Stimulated activated naive B cell treated with anti-CD40 and anti-IgM and Interleukin-4, amounts not matched to agents 10 μg/mL and 1 μg/mL and 100 μg/mL, for 72 hours (primary cell): ENCODE measurements at regions not wholly inside any gene's neighbourhood (a gene's known extent, or its start where the extent isn't known, plus 50 kb on each side); places are given as distances from the start of the nearest gene placed in this dataset.
A peak's percentile ranks its signal among the peaks of the same experiment; 100 is the strongest.

Experiments used
- ATAC-seq, 2 donors: fragments of 150-1000 bp; cut with Tn5 transposase; replicated peaks; 2 replicates each; pipeline ENCODE4 v1.10.0; 2021; ENCODE audit warnings: moderate library complexity in 1 of 2
- DNase-seq: peaks from one replicate; pipeline ENCODE4 v3.0.0; 2021
- H3K27ac Mint-ChIP-seq: one replicate; pipeline ENCODE4 v1.8.0; 2022; ENCODE audit warnings: mild to moderate bottlenecking, mixed read lengths
- H3K27me3 Mint-ChIP-seq, 2 donors: one replicate each; pipeline ENCODE4 v1.8.0; 2022; ENCODE audit warnings: mixed read lengths in 2 of 2
- H3K36me3 Mint-ChIP-seq, 2 donors: one replicate each; pipeline ENCODE4 v1.8.0; 2022; ENCODE audit warnings: mixed read lengths in 2 of 2, mild to moderate bottlenecking in 1 of 2
- H3K4me1 Mint-ChIP-seq, 2 donors: one replicate each; pipeline ENCODE4 v1.8.0; 2022; ENCODE audit warnings: mixed read lengths in 2 of 2, mild to moderate bottlenecking in 1 of 2
- H3K4me3 Mint-ChIP-seq, 2 donors: one replicate each; pipeline ENCODE4 v1.8.0; 2022; ENCODE audit warnings: mild to moderate bottlenecking in 2 of 2, mixed read lengths in 2 of 2, moderate library complexity in 1 of 2
- H3K9me3 Mint-ChIP-seq, 2 donors: one replicate each; pipeline ENCODE4 v1.8.0; 2022; ENCODE audit warnings: mixed read lengths in 2 of 2, mild to moderate bottlenecking in 1 of 2

DNA sequence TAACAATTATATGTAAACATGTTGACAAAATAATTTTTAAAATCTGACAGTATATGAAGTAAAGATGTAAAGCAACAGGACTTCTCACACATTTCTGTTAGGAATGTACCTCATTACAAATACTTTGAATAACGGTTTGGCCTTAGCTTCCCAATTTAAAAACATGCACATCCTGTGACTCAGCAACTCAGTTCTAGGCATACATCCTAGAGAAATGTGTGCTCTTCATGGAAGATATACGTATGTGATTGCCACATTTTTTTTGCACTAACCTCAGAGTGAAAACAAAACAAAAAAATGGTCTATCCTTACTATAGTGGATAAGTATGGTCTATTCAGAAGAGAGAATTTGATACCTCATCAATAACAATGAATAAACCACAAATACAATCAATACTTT is 314.6 kb downstream of the LIG4 start:
- H3K27me3 Mint-ChIP-seq, result no peaks in the 10 kb centered on the region
- H3K27ac Mint-ChIP-seq, result no peak overlapping the region
- DNase-seq (no peak), ATAC-seq (no peak)
- H3K4me3 Mint-ChIP-seq, result no peak overlapping the region
- H3K9me3 Mint-ChIP-seq, result peaks cover 0 to 3% of the 10 kb centered on the region in 2 donors
- no peaks in the 10 kb centered on the region for H3K36me3 Mint-ChIP-seq
- no peaks in the 10 kb centered on the region for H3K4me1 Mint-ChIP-seq

DNA sequence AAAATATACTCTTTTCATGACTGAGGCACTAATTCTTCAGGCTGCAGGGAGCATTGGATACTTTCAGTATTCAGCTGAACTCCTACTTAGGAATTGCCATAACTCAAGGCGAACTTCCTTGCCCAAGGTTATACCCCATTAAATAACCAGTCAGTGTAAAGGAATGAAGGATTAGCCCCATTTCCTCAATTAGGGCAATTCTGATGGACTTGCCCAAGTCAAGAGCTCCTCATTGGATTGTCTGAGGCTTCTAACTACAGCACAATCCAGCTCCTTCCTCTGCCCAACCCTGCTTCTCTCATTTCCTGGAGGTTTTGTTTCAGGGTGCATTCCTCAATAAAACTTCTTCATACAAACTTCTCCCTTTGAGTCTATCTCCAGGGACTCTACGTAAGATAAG is 329.2 kb downstream of the LIG4 start:
- Mint-ChIP-seq H3K27ac (no peak overlapping the region), H3K4me1 (no peaks in the 10 kb centered on the region), H3K36me3 (no peaks in the 10 kb centered on the region), H3K9me3 (peaks cover 9 to 11% of the 10 kb centered on the region in 2 donors), H3K4me3 (no peak overlapping the region), H3K27me3 (no peaks in the 10 kb centered on the region)
- no peak for ATAC-seq
- no peak for DNase-seq

DNA sequence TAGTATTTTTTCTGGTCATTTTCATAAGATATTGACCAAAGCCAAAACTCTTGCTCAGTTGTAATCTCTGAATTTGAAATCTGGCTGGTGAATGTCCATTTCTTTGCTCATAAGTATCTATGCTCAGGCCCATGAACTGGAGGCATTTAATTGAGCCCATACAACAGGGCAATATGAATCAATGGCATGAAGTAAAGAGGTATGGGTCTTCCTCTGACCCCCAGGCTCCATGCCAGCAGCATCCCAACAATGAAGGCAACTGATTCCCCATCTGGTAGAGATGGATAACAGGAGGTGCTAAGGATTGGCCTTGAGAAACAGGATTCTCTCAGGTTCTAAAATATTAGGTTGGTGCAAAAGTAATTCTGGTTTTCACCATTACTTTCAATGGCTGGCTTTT is 330.8 kb downstream of the LIG4 start:
- Mint-ChIP-seq H3K4me3 (no peak overlapping the region), H3K9me3 (peaks cover 9 to 15% of the 10 kb centered on the region in 2 donors), H3K27ac (no peak overlapping the region), H3K36me3 (no peaks in the 10 kb centered on the region), H3K27me3 (no peaks in the 10 kb centered on the region), H3K4me1 (no peaks in the 10 kb centered on the region)
- DNase-seq (no peak), ATAC-seq (no peak)

DNA sequence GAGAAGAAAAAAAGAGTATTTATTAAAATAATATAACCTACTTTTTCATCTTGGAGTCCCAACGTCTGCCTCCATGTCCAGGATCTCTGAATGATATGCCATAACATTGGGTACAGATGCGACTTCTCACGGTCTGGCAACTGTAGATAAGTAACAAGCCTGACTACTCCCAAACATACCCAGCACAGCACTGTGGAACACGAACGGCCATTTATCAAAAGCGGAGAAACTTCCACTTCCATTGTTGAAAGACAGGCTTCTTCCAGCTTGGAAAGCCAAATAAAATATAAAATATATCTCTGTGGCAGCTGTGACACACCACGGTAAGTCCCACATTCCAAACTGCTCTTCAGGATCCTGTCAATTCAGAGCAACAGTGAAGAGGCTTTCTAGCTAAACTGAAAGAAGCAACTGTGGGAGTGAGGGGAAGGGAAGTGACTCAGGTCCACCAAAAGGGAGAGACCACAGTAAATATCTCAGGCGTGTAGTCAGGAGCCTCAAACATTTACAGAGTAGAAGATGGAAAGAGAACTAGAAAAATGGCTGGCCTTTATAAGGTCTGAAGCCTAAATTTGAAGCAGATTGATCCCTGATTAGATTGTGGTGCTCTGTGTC is 331.7 kb downstream of the LIG4 start:
- Mint-ChIP-seq H3K4me3 (no peak overlapping the region), H3K36me3 (no peaks in the 10 kb centered on the region), H3K9me3 (peaks cover 4 to 12% of the 10 kb centered on the region in 2 donors), H3K4me1 (no peaks in the 10 kb centered on the region), H3K27ac (no peak overlapping the region), H3K27me3 (no peaks in the 10 kb centered on the region)
- DNase-seq (no peak), ATAC-seq (no peak)

DNA sequence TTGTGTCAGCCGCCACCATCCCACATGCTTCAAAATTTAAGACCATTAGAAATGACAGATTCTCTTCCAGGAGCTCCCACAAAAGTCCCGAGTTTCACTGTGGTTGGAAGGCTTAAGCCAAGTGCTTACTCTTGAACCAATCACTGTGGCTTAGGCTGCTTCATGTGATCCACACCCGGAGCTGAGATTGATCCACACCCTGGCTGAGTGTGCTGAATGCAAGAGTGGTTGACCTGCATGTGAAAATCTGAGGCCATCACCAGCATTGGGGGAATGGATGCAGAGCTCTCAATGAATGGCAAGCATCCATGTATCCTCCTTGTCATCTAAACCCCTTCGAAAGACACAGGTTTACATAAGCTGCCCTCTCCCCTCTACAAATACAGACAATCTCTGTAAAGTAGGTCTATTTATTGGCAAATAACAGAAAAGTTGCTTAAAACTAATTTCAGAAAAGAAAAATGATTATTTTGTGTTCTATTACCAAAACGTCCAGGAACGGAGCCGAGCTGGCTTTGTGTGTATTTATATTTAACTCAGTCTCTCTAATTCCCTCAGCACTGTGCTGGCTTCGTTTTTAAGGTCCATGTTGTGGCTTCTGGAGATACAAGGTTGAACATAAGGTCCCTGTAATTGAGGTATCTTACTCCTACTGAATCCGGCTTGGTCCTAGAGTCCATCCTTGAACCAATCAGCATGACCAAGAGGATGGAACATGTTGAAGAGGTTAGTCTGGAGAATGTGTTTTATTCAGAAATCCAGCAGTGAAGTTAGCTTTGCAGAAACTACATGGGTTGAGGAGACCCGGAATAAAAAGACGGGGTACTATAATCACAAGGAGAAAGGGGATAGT is 332.4 kb downstream of the LIG4 start:
- DNase-seq, result no peak
- no peaks in the 10 kb centered on the region for H3K4me1 Mint-ChIP-seq
- H3K9me3 Mint-ChIP-seq, result peaks cover 0 to 8% of the 10 kb centered on the region in 2 donors
- no peak overlapping the region for H3K4me3 Mint-ChIP-seq
- H3K27me3 Mint-ChIP-seq, result no peaks in the 10 kb centered on the region
- no peak for ATAC-seq
- no peaks in the 10 kb centered on the region for H3K36me3 Mint-ChIP-seq
- H3K27ac Mint-ChIP-seq, result no peak overlapping the region

DNA sequence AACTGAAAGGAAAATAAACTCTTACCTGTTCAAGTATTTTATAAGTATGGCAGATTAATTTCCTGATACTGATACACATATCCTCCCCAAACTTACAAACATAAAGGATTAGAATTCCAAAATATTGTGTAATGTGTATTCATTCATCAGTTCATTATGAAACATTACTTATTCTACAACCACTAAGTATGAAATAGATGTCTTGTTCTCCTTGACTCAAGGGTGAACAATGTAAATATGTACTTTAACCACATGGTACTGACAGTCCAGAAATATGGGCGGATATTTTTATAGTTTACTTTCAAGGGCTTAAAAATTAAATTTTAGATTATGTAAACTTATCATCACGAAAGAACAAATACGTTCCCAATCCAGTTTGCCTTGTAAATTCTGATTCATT is 334.0 kb downstream of the LIG4 start:
- no peaks in the 10 kb centered on the region for H3K27me3 Mint-ChIP-seq
- peaks cover 0 to 8% of the 10 kb centered on the region in 2 donors for H3K9me3 Mint-ChIP-seq
- H3K4me1 Mint-ChIP-seq, result no peaks in the 10 kb centered on the region
- no peaks in the 10 kb centered on the region for H3K36me3 Mint-ChIP-seq
- no peak overlapping the region for H3K27ac Mint-ChIP-seq
- ATAC-seq (no peak), DNase-seq (no peak)
- no peak overlapping the region for H3K4me3 Mint-ChIP-seq

DNA sequence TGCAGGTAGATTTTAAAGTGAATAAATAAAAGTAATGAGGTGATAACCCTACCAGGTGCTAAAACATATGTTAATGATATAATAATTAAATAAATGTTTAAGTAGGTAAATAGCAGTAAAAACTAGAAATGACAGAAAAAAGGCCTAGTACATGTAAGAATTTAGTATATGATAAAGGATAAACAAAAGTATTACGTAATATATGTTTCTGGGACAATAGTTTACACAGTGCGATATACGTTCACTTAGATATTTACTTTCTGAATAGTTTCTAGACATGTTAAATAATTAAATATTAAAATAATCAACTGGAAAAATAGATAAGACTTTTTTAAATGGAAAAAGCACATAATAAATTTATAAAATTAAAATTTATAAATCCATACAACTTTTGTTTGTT is 340.9 kb downstream of the LIG4 start:
- H3K9me3 Mint-ChIP-seq, result no peaks in the 10 kb centered on the region
- no peaks in the 10 kb centered on the region for H3K36me3 Mint-ChIP-seq
- no peak for ATAC-seq
- no peak overlapping the region for H3K4me3 Mint-ChIP-seq
- no peaks in the 10 kb centered on the region for H3K4me1 Mint-ChIP-seq
- H3K27ac Mint-ChIP-seq, result no peak overlapping the region
- peaks cover 7 to 14% of the 10 kb centered on the region in 2 donors for H3K27me3 Mint-ChIP-seq
- no peak for DNase-seq

DNA sequence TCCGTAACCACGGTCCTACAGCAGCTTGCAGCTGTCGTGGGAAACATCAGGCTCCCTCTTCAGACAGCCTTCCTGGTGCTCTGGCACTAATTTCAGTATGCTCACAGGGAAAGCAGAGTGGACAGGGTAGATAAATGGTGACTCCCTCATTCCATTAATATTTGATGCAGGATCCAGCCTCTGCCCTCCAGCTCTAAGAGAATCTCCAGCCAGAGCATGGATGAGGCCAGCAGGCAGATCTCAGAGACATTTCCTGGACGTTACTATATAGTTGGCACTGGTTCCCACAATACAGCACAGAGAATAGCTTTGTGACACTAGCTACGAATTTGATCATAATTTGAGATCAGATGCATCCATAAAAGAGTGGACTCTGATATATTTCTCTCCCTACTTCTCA is 341.4 kb downstream of the LIG4 start:
- ATAC-seq, result no peak
- H3K27ac Mint-ChIP-seq, result no peak overlapping the region
- no peak overlapping the region for H3K4me3 Mint-ChIP-seq
- H3K4me1 Mint-ChIP-seq, result no peaks in the 10 kb centered on the region
- no peak for DNase-seq
- no peaks in the 10 kb centered on the region for H3K9me3 Mint-ChIP-seq
- H3K36me3 Mint-ChIP-seq, result no peaks in the 10 kb centered on the region
- H3K27me3 Mint-ChIP-seq, result peaks cover 7 to 14% of the 10 kb centered on the region in 2 donors

DNA sequence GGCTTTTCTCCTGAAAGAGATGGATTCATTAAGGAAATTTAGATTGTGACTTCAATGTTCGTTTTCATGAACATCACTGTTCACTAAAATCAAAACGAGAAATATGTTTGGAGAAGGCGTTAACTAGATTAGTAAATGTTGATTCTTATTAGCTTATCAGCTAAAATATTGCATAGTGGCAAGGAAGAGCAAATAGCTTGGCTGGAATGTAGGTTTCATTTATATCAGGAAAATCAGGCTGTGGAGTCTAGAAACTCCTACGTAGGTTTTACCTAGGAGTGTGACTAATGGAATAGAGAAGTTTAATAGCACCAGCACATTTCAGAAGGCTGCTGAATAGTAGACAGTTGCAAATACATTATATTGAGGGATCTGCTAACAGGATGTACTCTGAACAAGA is 344.9 kb downstream of the LIG4 start:
- DNase-seq (no peak), ATAC-seq (no peak)
- no peaks in the 10 kb centered on the region for H3K36me3 Mint-ChIP-seq
- H3K4me1 Mint-ChIP-seq, result peaks cover 10 to 18% of the 10 kb centered on the region in 2 donors
- no peak overlapping the region for H3K27ac Mint-ChIP-seq
- H3K4me3 Mint-ChIP-seq, result no peak overlapping the region
- peaks cover 28 to 44% of the 10 kb centered on the region in 2 donors for H3K27me3 Mint-ChIP-seq
- H3K9me3 Mint-ChIP-seq, result no peaks in the 10 kb centered on the region

DNA sequence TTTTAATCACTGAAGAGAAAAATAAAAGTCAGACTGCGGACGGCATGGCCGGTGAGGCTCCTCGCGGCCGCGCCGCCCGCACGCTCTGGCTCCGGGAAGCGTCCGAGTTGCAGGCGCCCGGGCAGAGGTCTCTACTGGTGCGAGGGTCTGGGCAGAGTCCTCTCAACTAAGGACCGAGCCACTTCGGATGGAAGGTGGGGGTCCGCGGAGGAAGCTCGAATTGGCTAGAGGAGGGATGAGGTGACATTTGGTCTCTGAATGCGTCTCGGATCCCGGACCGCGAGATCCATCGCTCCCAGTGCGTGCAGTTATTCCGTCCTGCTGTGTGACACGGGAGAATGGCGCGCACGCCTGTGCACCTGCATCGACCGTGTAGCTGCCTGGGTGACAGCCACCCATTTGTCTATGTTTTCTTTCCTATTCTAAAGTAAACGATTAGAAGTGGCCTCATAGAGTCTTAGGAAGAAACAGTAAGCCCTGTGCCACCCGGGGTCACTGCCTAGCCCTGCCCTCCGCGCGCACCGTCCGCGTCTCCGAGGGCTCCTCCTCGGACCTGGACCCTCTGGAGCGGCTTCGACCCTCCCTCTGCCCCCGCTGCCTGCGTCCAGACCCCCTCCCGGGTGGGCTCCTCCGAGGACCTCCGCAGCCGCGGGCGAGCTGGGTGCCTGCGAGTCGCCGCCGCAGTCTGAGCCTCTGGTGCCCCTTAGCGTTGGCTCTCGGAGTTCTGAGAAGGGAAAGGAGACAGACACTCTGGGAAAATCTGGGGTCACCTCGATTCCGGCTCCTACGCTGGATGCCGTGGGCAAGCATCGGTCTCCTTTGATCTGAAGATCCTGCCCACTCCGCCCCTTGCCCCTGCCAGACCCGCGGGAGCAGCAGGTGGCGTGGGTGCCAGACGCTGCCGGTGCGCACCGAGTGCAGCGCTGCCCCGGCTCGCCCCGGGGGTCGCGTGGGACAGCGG is 347.4 kb downstream of the LIG4 start:
- H3K27me3 Mint-ChIP-seq, result peaks cover 39 to 58% of the 10 kb centered on the region in 2 donors
- peak overlapping the region; percentile 47 for H3K27ac Mint-ChIP-seq
- H3K4me1 Mint-ChIP-seq, result peaks cover 12 to 21% of the 10 kb centered on the region in 2 donors
- ATAC-seq, result peak in 1 of 2 donors; percentile 36
- H3K36me3 Mint-ChIP-seq, result no peaks in the 10 kb centered on the region
- H3K9me3 Mint-ChIP-seq, result peaks cover 0 to 5% of the 10 kb centered on the region in 2 donors
- DNase-seq, result no peak
- H3K4me3 Mint-ChIP-seq, result peak overlapping the region; percentile 70 to 73

DNA sequence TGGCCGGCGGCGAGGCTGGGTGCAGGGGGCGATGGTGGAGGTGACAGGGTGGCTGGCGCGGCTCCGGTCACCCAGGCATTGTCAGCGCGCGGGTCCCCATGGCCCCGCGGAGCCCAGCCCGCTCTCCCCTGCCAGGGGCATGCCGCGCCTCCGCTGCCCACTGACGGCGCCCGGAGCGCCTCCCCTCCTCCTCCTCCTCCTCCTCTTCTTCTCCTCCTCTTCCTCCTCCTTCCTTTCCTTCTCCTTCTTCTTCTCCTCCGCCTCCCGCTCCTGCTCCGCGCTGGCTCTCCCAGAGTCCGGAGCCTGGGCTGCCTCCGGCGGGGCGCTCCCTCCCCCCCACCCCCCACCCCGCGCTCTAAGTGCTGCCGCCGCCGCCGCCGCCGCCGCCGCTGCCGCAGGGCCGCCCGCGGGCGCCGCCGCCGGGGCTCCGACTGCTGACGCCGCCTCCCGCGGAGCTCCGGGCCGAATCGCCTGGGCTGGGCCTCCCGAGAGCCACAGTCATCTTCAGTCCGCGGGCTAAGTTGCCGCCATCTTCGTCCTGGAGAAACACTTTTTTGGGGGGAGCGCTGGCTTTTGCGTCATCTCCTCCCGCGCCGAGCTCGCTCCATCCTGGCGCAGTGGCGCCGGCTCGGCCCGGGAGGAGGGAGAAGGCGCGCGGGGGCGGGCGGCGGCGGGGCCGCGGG is 348.3 kb downstream of the LIG4 start:
- Mint-ChIP-seq H3K27ac (no peak overlapping the region), H3K4me3 (peak overlapping the region; percentile 49 to 70), H3K27me3 (peaks cover 39 to 58% of the 10 kb centered on the region in 2 donors), H3K9me3 (peaks cover 0 to 5% of the 10 kb centered on the region in 2 donors), H3K4me1 (peaks cover 12 to 21% of the 10 kb centered on the region in 2 donors), H3K36me3 (no peaks in the 10 kb centered on the region)
- no peak for ATAC-seq
- DNase-seq, result no peak

DNA sequence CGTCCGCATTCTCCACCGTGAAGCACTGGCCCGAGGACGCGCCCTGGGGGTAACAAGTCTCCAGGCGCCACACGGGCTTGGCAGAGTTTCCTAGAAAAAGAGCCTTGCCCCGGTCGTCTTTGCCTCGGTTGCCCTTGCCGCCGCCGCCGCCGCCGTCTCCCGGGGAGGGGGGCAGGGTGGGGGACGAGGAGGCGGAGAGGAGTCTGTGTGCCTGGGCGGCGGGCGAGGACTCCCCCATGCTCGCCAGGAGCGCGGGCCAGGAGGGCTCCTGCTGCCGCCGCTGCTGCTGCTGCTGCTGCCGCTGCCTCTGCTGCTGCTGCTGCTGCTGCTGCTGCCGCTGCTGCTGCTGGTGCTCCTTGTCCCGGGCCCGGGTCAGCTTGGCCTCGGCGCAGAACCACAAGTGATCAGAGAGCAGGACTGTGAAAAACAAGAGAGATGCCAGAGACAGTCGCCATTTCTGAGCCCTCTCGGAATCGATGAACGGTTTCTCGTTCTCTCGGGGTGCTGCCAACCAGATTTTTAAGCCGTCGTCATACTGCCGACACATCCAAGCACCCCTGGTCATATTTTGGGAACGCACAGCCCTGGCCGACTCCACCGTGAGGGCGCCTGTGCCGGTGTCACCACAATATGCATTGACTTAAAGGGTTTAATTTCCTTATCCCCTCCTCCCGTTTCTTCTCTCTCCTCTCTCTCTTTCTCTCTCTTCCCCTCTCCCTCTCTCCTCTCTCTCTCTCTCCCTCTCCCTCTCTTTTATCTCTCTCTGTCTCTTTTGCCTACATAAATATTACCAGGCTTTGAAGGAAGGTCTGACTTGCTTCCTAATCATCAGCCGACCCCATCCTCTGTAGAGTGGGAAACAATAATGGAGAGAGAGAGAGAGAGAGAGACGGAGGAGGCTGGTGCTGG is 349.1 kb downstream of the LIG4 start:
- H3K27me3 Mint-ChIP-seq, result peaks cover 39 to 58% of the 10 kb centered on the region in 2 donors
- H3K27ac Mint-ChIP-seq, result no peak overlapping the region
- no peaks in the 10 kb centered on the region for H3K36me3 Mint-ChIP-seq
- no peak for DNase-seq
- peak in 1 of 2 donors; percentile 41 for ATAC-seq
- peak overlapping the region; percentile 52 to 54 for H3K4me3 Mint-ChIP-seq
- peaks cover 0 to 5% of the 10 kb centered on the region in 2 donors for H3K9me3 Mint-ChIP-seq
- peaks cover 12 to 21% of the 10 kb centered on the region in 2 donors for H3K4me1 Mint-ChIP-seq

DNA sequence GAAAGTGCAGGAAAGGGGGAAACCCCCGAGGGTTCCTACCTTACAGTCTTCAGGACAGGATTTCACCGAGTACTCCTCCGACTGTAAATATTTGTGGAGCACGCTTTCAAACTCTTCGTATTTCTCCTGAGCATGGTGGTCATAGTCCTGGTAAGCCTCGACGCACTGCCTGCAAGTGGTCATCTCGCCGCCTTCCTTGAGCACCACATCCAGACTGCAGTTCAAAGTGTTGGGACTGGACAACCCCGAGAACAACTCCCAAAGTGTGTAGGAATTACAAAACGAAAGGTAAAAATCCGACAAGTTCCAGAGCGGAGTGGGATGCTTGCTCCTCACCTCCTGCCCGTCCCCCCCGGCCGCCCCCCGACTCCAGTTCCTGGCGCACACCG is 349.7 kb downstream of the LIG4 start:
- H3K36me3 Mint-ChIP-seq, result no peaks in the 10 kb centered on the region
- peaks cover 0 to 5% of the 10 kb centered on the region in 2 donors for H3K9me3 Mint-ChIP-seq
- ATAC-seq, result no peak
- H3K4me1 Mint-ChIP-seq, result peaks cover 12 to 21% of the 10 kb centered on the region in 2 donors
- H3K27me3 Mint-ChIP-seq, result peaks cover 39 to 52% of the 10 kb centered on the region in 2 donors
- no peak for DNase-seq
- no peak overlapping the region for H3K27ac Mint-ChIP-seq
- peak overlapping the region; percentile 52 to 54 for H3K4me3 Mint-ChIP-seq
